ENCODE measurements at regions not wholly inside any gene's neighbourhood (a gene's known extent, or its start where the extent isn't known, plus 50 kb on each side); places are given as distances from the start of the nearest gene placed in this dataset.
"Not testable (repeated sequence)": the region's sequence is repeated elsewhere in the genome, so short reads cannot be mapped to it uniquely, and the experiment has no call there.

GRCh38 chr14:83894568-83894967 is 1635.4 kb upstream of the FLRT2 start:
- no peak for DNase-seq

GRCh38 chr14:83898558-83898957 is 1631.4 kb upstream of the FLRT2 start:
- not testable (repeated sequence) for DNase-seq

GRCh38 chr14:83899706-83900105 is 1630.2 kb upstream of the FLRT2 start:
- DNase-seq, result no peak

GRCh38 chr14:83905157-83905556 is 1624.8 kb upstream of the FLRT2 start:
- no peak for DNase-seq

GRCh38 chr14:83908419-83908818 is 1621.5 kb upstream of the FLRT2 start:
- DNase-seq, result no peak

- DNase-seq, result no peak
These were observed 1620.4 kb upstream of the FLRT2 start for GRCh38 chr14:83909507-83909906.

GRCh38 chr14:83912032-83912642 is 1617.8 kb upstream of the FLRT2 start:
- no peak for DNase-seq

GRCh38 chr14:83913476-83913875 is 1616.5 kb upstream of the FLRT2 start:
- DNase-seq, result no peak

GRCh38 chr14:83918546-83918945 is 1611.4 kb upstream of the FLRT2 start:
- DNase-seq, result no peak

GRCh38 chr14:83919675-83920074 is 1610.3 kb upstream of the FLRT2 start:
- DNase-seq, result not testable (repeated sequence)

GRCh38 chr14:83923842-83924241 is 1606.1 kb upstream of the FLRT2 start:
- no peak for DNase-seq

GRCh38 chr14:83924259-83924658 is 1605.7 kb upstream of the FLRT2 start:
- DNase-seq, result no peak

- DNase-seq, result no peak
These were observed 1589.7 kb upstream of the FLRT2 start for GRCh38 chr14:83940253-83940652.

- no peak for DNase-seq
These were observed 1571.6 kb upstream of the FLRT2 start for GRCh38 chr14:83958359-83958758.

GRCh38 chr14:83960832-83961512 is 1569.0 kb upstream of the FLRT2 start:
- DNase-seq, result no peak

- no peak for DNase-seq
These were observed 1559.9 kb upstream of the FLRT2 start for GRCh38 chr14:83969998-83970397.

- no peak for DNase-seq
These were observed 1557.3 kb upstream of the FLRT2 start for GRCh38 chr14:83972631-83973030.

- no peak for DNase-seq
These were observed 1555.2 kb upstream of the FLRT2 start for GRCh38 chr14:83974647-83975163.

GRCh38 chr14:83975435-83975834 is 1554.5 kb upstream of the FLRT2 start:
- no peak for DNase-seq

- DNase-seq, result no peak
These were observed 1553.8 kb upstream of the FLRT2 start for GRCh38 chr14:83975841-83976770.

GRCh38 chr14:83977583-83977982 is 1552.4 kb upstream of the FLRT2 start:
- no peak for DNase-seq

- DNase-seq, result not testable (repeated sequence)
These were observed 1548.2 kb upstream of the FLRT2 start for GRCh38 chr14:83981676-83982258.

- DNase-seq, result no peak
These were observed 1541.7 kb upstream of the FLRT2 start for GRCh38 chr14:83988275-83988674.

Data from GDM1 (cell line).